ENCODE measurements at regions not wholly inside any gene's neighbourhood (a gene's known extent, or its start where the extent isn't known, plus 50 kb on each side); places are given as distances from the start of the nearest gene placed in this dataset.

- no peaks in the 10 kb centered on the region for H3K27me3 ChIP-seq (replicated peaks)
- H3K27ac ChIP-seq = no peak overlapping the region
- TF ChIP-seq CTCF (IDR thresholded peaks at IDR 0.05; ENCODE audit: low read depth, low read length, missing control alignments) = no peak
- in situ Hi-C loops (cut with HindIII; ENCODE audit: low pct_ligation_motif_present, low sequenced_read_pairs) = no loop called here
- DNase-seq = no peak
- H3K36me3 ChIP-seq (replicated peaks) = no peaks in the 10 kb centered on the region
- H3K4me3 ChIP-seq (ENCODE audit: low read depth, low read length) = no peak overlapping the region
Measured at GRCh38 chr3:65201926-65202325, 514.1 kb upstream of the ADAMTS9 start.

GRCh38 chr3:65200310-65200970, 512.6 kb upstream of the ADAMTS9 start:
- in situ Hi-C loops (cut with HindIII; ENCODE audit: low pct_ligation_motif_present, low sequenced_read_pairs) = no loop called here
- DNase-seq = no peak
- H3K27me3 ChIP-seq (replicated peaks) = no peaks in the 10 kb centered on the region
- no peak for TF ChIP-seq CTCF (IDR thresholded peaks at IDR 0.05; ENCODE audit: low read depth, low read length, missing control alignments)
- H3K27ac ChIP-seq = no peak overlapping the region
- H3K4me3 ChIP-seq (ENCODE audit: low read depth, low read length) = no peak overlapping the region
- H3K36me3 ChIP-seq (replicated peaks) = no peaks in the 10 kb centered on the region

- H3K27ac ChIP-seq = no peak overlapping the region
- DNase-seq = no peak
Measured at GRCh38 chr3:65196663-65197062, 508.9 kb upstream of the ADAMTS9 start.

GRCh38 chr3:65195211-65196006, 507.6 kb upstream of the ADAMTS9 start:
- no peak for TF ChIP-seq CTCF (IDR thresholded peaks at IDR 0.05; ENCODE audit: low read depth, low read length, missing control alignments)
- no peak for DNase-seq
- H3K27me3 ChIP-seq (replicated peaks) = no peaks in the 10 kb centered on the region
- H3K36me3 ChIP-seq (replicated peaks) = no peaks in the 10 kb centered on the region
- H3K4me3 ChIP-seq (ENCODE audit: low read depth, low read length) = no peak overlapping the region
- in situ Hi-C loops (cut with HindIII; ENCODE audit: low pct_ligation_motif_present, low sequenced_read_pairs) = no loop called here
- no peak overlapping the region for H3K27ac ChIP-seq

More at GRCh38 chr3:65196663-65197062, 508.9 kb upstream of the ADAMTS9 start:
- in situ Hi-C loops (cut with HindIII; ENCODE audit: low pct_ligation_motif_present, low sequenced_read_pairs) = no loop called here
- no peaks in the 10 kb centered on the region for H3K36me3 ChIP-seq (replicated peaks)
- H3K27me3 ChIP-seq (replicated peaks) = no peaks in the 10 kb centered on the region
- H3K4me3 ChIP-seq (ENCODE audit: low read depth, low read length) = no peak overlapping the region
- TF ChIP-seq CTCF (IDR thresholded peaks at IDR 0.05; ENCODE audit: low read depth, low read length, missing control alignments) = no peak

- TF ChIP-seq CTCF (IDR thresholded peaks at IDR 0.05; ENCODE audit: low read depth, low read length, missing control alignments) = no peak
- Histone ChIP-seq H3K27ac (no peak overlapping the region), H3K27me3 (replicated peaks) (no peaks in the 10 kb centered on the region), H3K36me3 (replicated peaks) (no peaks in the 10 kb centered on the region), H3K4me3 (ENCODE audit: low read depth, low read length) (no peak overlapping the region)
- in situ Hi-C loops (cut with HindIII; ENCODE audit: low pct_ligation_motif_present, low sequenced_read_pairs) = no loop called here
- no peak for DNase-seq
Measured at GRCh38 chr3:65194744-65195143, 506.9 kb upstream of the ADAMTS9 start.

Data from brain microvascular endothelial cell (primary cell).